ENCODE measurements at regions not wholly inside any gene's neighbourhood (a gene's known extent, or its start where the extent isn't known, plus 50 kb on each side); places are given as distances from the start of the nearest gene placed in this dataset.

DNA sequence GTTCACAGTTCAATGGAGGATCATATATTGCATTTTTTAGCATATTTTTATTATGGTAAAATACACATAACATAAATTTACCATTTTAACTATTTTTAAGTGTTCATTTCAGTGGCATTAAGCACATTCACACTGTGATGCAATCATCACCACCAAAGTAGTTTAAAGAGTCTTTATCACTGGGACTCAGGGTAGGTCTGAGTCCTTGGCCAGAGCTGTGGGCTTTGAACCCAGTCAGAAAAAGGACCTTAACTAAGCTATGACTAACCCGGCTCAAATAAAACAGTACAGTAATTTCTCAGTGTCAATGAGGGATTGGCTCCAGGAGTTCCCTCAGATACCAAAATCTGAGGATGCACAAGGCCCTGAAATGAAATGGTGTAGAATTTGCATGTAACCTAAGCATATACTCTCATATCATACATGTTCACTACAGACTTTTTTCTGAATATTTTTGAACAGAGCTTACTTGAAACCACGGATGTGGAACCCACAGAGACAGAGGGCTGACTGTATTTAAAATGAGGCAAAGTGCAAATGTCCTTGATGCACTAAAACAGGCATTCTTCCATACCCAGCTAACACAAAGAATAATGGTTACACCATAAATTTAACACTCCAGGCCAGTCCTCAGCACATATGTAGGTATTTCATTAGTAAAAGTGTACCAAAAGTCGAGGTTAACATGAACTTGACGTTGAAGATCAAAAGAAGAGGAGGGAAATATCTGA, 246.2 kb downstream of the LNPK start:
- TF ChIP-seq, protein P1, sequence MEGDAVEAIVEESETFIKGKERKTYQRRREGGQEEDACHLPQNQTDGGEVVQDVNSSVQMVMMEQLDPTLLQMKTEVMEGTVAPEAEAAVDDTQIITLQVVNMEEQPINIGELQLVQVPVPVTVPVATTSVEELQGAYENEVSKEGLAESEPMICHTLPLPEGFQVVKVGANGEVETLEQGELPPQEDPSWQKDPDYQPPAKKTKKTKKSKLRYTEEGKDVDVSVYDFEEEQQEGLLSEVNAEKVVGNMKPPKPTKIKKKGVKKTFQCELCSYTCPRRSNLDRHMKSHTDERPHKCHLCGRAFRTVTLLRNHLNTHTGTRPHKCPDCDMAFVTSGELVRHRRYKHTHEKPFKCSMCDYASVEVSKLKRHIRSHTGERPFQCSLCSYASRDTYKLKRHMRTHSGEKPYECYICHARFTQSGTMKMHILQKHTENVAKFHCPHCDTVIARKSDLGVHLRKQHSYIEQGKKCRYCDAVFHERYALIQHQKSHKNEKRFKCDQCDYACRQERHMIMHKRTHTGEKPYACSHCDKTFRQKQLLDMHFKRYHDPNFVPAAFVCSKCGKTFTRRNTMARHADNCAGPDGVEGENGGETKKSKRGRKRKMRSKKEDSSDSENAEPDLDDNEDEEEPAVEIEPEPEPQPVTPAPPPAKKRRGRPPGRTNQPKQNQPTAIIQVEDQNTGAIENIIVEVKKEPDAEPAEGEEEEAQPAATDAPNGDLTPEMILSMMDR (IDR thresholded peaks at IDR 0.05; ENCODE audit: insufficient read depth, low read depth, low read length), result no peak
- TF ChIP-seq EZH2 (IDR thresholded peaks at IDR 0.05; ENCODE audit: insufficient read depth, low read length), result no peak
